ENCODE measurements at regions not wholly inside any gene's neighbourhood (a gene's known extent, or its start where the extent isn't known, plus 50 kb on each side); places are given as distances from the start of the nearest gene placed in this dataset.

DNA sequence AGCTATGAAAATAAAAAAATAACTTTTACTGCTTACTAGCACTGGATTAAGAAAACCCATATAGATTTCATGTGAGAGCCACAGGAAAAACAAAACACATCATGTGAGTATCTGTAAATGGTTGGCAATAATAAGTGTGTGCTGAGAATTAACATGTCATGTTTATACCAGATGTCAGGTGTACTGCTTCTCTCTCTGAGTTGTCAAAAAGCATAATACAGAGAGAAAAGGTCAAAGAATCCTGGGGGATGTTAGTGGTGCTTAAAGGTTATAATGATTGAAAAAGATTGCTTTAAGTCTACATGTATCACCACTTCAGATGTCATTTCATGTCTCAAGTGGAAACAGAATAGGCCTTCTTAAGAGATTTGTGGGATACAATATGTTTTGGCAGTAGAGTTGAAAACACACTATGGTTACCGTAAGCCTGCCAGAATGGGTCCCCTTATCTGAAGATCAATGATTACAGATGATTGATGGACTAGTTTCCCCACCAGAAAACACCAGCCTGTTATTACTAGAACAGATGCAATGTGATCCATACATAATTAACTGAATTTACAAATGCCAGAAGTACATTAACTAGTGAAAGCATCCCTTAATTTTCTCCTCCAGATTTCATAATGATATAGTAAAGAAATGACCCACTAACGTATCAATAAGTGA lies 204.1 kb downstream of the CNTN3 start:
- DNase-seq (no peak), ATAC-seq (no peak)
- Histone ChIP-seq H3K4me3 (no peak overlapping the region), H3K27ac (no peak overlapping the region), H3K4me1 (no peaks in the 10 kb centered on the region), H3K27me3 (ENCODE audit: insufficient read depth in 3 of 3, low read length in 2 of 3) (no peaks in the 10 kb centered on the region), H3K36me3 (ENCODE audit: insufficient read depth in 1 of 2, low read depth in 1 of 2) (no peaks in the 10 kb centered on the region), H3K9me3 (no peaks in the 10 kb centered on the region)
- intact Hi-C loops (cut with DNase I) = no loop called here
- 70 to 75% (median 72%) methylated on average over 2 of the region's 2 CpGs for WGBS, 3 donors
- TF ChIP-seq, protein P1, sequence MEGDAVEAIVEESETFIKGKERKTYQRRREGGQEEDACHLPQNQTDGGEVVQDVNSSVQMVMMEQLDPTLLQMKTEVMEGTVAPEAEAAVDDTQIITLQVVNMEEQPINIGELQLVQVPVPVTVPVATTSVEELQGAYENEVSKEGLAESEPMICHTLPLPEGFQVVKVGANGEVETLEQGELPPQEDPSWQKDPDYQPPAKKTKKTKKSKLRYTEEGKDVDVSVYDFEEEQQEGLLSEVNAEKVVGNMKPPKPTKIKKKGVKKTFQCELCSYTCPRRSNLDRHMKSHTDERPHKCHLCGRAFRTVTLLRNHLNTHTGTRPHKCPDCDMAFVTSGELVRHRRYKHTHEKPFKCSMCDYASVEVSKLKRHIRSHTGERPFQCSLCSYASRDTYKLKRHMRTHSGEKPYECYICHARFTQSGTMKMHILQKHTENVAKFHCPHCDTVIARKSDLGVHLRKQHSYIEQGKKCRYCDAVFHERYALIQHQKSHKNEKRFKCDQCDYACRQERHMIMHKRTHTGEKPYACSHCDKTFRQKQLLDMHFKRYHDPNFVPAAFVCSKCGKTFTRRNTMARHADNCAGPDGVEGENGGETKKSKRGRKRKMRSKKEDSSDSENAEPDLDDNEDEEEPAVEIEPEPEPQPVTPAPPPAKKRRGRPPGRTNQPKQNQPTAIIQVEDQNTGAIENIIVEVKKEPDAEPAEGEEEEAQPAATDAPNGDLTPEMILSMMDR (IDR thresholded peaks at IDR 0.05) = no peak

DNA sequence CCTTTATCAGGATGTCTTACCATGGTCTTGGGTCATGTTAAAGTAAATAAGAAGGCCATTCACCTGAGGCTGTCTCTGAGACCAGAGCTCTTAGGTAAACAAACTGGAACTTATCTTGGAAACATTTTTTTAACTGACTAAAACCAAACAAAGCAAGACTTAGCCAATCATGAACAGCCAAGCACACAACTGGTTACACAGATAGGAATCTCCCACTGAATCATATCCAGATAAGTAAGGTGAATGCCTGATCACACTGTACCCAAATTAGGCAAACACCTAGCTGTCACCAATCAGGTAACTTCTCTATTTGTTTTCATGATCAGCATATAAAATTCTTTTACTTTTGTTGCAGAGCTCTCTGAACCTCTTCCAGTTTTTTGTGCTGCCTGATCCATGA lies 205.4 kb downstream of the CNTN3 start:
- H3K36me3 ChIP-seq (ENCODE audit: insufficient read depth in 1 of 2, low read depth in 1 of 2) = no peaks in the 10 kb centered on the region
- no peak overlapping the region for H3K27ac ChIP-seq
- no peak for DNase-seq
- no peaks in the 10 kb centered on the region for H3K9me3 ChIP-seq
- H3K27me3 ChIP-seq (ENCODE audit: insufficient read depth in 3 of 3, low read length in 2 of 3) = no peaks in the 10 kb centered on the region
- intact Hi-C loops (cut with DNase I) = no loop called here
- H3K4me1 ChIP-seq = no peaks in the 10 kb centered on the region
- TF ChIP-seq, protein P1 (IDR thresholded peaks at IDR 0.05) = no peak
- no peak for ATAC-seq
- H3K4me3 ChIP-seq = no peak overlapping the region

DNA sequence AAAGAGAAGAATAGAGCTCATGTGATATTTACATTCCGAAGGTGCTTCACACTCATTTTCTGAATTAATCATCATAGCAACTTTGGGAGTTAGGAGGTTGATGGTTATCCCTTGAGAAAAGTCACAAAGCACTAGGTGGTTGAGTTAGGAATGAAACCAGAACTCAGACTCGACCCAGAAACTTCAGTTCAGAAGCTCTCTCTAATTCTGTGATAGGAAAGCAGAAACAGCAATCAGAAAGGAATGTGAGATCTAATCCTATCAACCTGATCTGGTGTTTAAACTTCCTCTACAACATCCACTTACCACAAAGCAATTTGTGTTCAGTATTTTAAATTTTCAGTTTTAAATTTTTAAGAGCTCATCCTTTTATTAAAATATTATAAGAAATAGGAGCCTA lies 211.2 kb downstream of the CNTN3 start:
- Histone ChIP-seq H3K27me3 (ENCODE audit: insufficient read depth in 3 of 3, low read length in 2 of 3) (no peaks in the 10 kb centered on the region), H3K9me3 (no peaks in the 10 kb centered on the region), H3K4me1 (no peaks in the 10 kb centered on the region), H3K4me3 (no peak overlapping the region), H3K27ac (no peak overlapping the region), H3K36me3 (ENCODE audit: insufficient read depth in 1 of 2, low read depth in 1 of 2) (no peaks in the 10 kb centered on the region)
- no peak for ATAC-seq
- 67 to 68% (median 68%) methylated on average over 2 of the region's 2 CpGs for WGBS, 3 donors
- TF ChIP-seq, protein P1 (IDR thresholded peaks at IDR 0.05) = no peak
- DNase-seq = no peak
- intact Hi-C loops (cut with DNase I) = no loop called here

DNA sequence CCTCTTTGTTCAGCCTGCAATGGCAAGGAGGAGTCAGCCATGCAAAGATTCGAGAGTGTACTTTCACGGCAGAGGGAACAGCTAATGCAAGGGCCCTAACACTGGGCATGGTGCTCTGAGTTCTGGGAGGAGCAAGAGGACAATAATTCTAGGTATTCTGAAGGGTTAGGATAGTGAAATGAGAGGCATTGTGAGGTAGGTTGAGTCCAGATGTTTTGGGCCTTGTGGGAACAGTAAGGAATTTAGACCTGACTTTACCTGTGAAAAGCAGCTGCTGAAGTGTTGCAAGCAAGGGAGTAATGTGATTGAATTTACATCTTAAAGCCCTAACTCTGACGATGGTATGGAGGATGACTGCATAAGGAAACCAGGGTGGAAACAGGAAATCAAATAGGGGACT lies 211.6 kb downstream of the CNTN3 start:
- WGBS, 3 donors = 59 to 68% (median 60%) methylated on average over 3 of the region's 3 CpGs
- DNase-seq (no peak), ATAC-seq (no peak)
- H3K27me3 ChIP-seq (ENCODE audit: insufficient read depth in 3 of 3, low read length in 2 of 3) = no peaks in the 10 kb centered on the region
- no peak overlapping the region for H3K27ac ChIP-seq
- intact Hi-C loops (cut with DNase I) = no loop called here
- H3K9me3 ChIP-seq = no peaks in the 10 kb centered on the region
- no peaks in the 10 kb centered on the region for H3K36me3 ChIP-seq (ENCODE audit: insufficient read depth in 1 of 2, low read depth in 1 of 2)
- H3K4me1 ChIP-seq = no peaks in the 10 kb centered on the region
- H3K4me3 ChIP-seq = no peak overlapping the region
- TF ChIP-seq, protein P1 (IDR thresholded peaks at IDR 0.05) = no peak

DNA sequence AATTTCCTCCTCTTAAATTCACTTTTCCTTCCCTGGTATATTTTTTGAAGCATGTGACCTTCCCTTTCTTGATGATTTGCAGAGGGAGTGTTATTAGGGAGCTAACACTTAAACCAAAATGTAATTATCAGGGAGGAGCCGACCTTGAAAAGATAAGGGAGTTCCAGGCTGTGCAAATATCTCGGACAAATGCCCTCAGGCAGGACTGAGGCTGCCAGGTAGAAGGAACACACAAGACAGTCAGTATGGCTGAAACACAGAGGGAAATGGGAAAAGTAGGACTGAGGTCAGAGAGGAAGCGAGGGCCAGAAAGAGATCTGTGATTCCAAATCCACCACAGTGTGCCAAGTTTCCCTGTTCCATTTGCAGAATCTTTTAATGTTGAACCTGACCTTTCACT lies 221.0 kb downstream of the CNTN3 start:
- Histone ChIP-seq H3K9me3 (no peaks in the 10 kb centered on the region), H3K27me3 (ENCODE audit: insufficient read depth in 3 of 3, low read length in 2 of 3) (no peaks in the 10 kb centered on the region), H3K4me1 (no peaks in the 10 kb centered on the region), H3K4me3 (no peak overlapping the region), H3K27ac (no peak overlapping the region), H3K36me3 (ENCODE audit: insufficient read depth in 1 of 2, low read depth in 1 of 2) (no peaks in the 10 kb centered on the region)
- no peak for ATAC-seq
- TF ChIP-seq, protein P1 (IDR thresholded peaks at IDR 0.05) = no peak
- 61 to 78% (median 67%) methylated on average over 3 of the region's 3 CpGs for WGBS, 3 donors
- DNase-seq = no peak
- intact Hi-C loops (cut with DNase I) = no loop called here

All from psoas muscle (tissue), 7 donors.